Neural progenitor cell (in vitro differentiated cells): ENCODE measurements at regions not wholly inside any gene's neighbourhood (a gene's known extent, or its start where the extent isn't known, plus 50 kb on each side); places are given as distances from the start of the nearest gene placed in this dataset.
A peak's percentile ranks its signal among the peaks of the same experiment; 100 is the strongest.

Source experiments
- DNase-seq: peaks from one replicate; pipeline ENCODE4 v3.0.0-alpha.2; 2016; ENCODE audit warnings: low spot score
- H2AFZ ChIP-seq: fragments of 200-600 bp; sonication (generic); replicated peaks from 2 replicates; pipeline ENCODE4 v1.6.1; 2016; ENCODE audit warnings: antibody characterized with exemption
- H3F3A ChIP-seq: fragments of 200-600 bp; sonication (generic); 2 replicates; pipeline ENCODE4 v1.6.1; 2016; ENCODE audit warnings: antibody characterized with exemption, low read depth
- H3K27ac ChIP-seq: fragments of 200-600 bp; sonication (generic); 2 replicates; pipeline ENCODE4 v1.5.1; 2016; ENCODE audit warnings: mild to moderate bottlenecking
- H3K27me3 ChIP-seq: fragments of 200-600 bp; sonication (generic); 2 replicates; pipeline ENCODE4 v1.6.1; 2016; ENCODE audit warnings: mild to moderate bottlenecking, moderate library complexity
- H3K36me3 ChIP-seq: fragments of 200-600 bp; sonication (generic); 2 replicates; pipeline ENCODE4 v1.5.1; 2016
- H3K4me1 ChIP-seq: fragments of 200-600 bp; sonication (generic); 2 replicates; pipeline ENCODE4 v1.6.1; 2016; ENCODE audit warnings: mixed run types
- H3K4me2 ChIP-seq: fragments of 200-600 bp; sonication (generic); 2 replicates; pipeline ENCODE4 v1.6.1; 2016
- H3K4me3 ChIP-seq: fragments of 200-600 bp; sonication (generic); 2 replicates; pipeline ENCODE4 v1.5.1; 2016
- H3K79me2 ChIP-seq: fragments of 200-600 bp; sonication (generic); 2 replicates; pipeline ENCODE4 v1.6.1; 2016; ENCODE audit warnings: low read depth
- H3K9ac ChIP-seq: fragments of 200-600 bp; sonication (generic); 2 replicates; pipeline ENCODE4 v1.6.1; 2016
- H3K9me3 ChIP-seq: fragments of 200-600 bp; sonication (generic); 2 replicates; pipeline ENCODE4 v1.5.1; 2016; ENCODE audit warnings: low read depth
- H4K20me1 ChIP-seq: fragments of 200-600 bp; sonication (generic); 2 replicates; pipeline ENCODE4 v1.6.1; 2016; ENCODE audit warnings: low read depth
- H3K27ac Mint-ChIP-seq: 3 replicates; pipeline ENCODE4 v1.8.0; 2021; ENCODE audit warnings: mixed read lengths
- H3K27me3 Mint-ChIP-seq: 2 replicates; pipeline ENCODE4 v1.8.0; 2022; ENCODE audit warnings: low read depth, mild to moderate bottlenecking, inconsistent platforms, moderate library complexity, mixed read lengths; ENCODE audit not compliant: insufficient read depth
- H3K36me3 Mint-ChIP-seq: 3 replicates; pipeline ENCODE4 v1.8.0; 2021; ENCODE audit warnings: mixed read lengths
- H3K4me1 Mint-ChIP-seq: 3 replicates; pipeline ENCODE4 v1.8.0; 2021; ENCODE audit warnings: mixed read lengths
- H3K4me3 Mint-ChIP-seq: 3 replicates; pipeline ENCODE4 v1.8.0; 2021; ENCODE audit warnings: mild to moderate bottlenecking, moderate library complexity, mixed read lengths
- H3K9me3 Mint-ChIP-seq: 3 replicates; pipeline ENCODE4 v1.8.0; 2020; ENCODE audit warnings: mixed read lengths
- EZH2 ChIP-seq: fragments of 200-600 bp; sonication (generic); IDR thresholded peaks from 2 replicates; pipeline ENCODE4 v1.6.1; 2017; ENCODE audit warnings: antibody characterized with exemption, mild to moderate bottlenecking, moderate library complexity
- EZH2phosphoT487 ChIP-seq: fragments of 200-600 bp; sonication (generic); IDR thresholded peaks from 2 replicates; pipeline ENCODE4 v1.6.1; 2017; ENCODE audit warnings: antibody characterized with exemption
- TF ChIP-seq, protein P1 (sequence below): fragments of 200-600 bp; sonication (generic); IDR thresholded peaks from 2 replicates; pipeline ENCODE4 v1.5.1; 2017; ENCODE audit warnings: antibody characterized with exemption, mild to moderate bottlenecking

DNA sequence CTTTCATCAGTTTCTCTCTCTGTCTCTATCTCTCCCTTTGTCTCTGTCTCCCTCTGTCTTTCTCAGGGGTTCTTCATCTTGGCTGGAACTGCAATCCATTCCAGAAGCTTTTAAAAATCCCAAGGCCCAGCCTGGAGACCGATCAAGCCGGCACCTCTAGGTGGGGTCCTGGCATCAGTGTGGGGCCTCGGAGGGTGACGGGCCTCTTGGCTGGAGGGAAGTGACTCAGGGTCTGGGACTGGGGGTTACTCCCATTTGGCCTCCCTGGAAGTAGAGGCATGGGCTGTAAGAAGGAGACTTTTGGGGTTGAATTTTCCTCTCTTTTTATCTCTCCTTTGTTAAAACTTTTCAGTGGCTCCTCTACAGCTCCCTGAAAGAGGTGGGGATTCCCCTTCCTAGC is 52.8 kb upstream of the OTOF start:
- Mint-ChIP-seq H3K4me3 (no peak overlapping the region), H3K9me3 (no peaks in the 10 kb centered on the region), H3K27ac (peak overlapping the region; percentile 17), H3K4me1 (peaks cover 20% of the 10 kb centered on the region), H3K36me3 (no peaks in the 10 kb centered on the region), H3K27me3 (peaks cover 16% of the 10 kb centered on the region)
- Histone ChIP-seq H3K9ac (no peak overlapping the region), H3K27me3 (no peaks in the 10 kb centered on the region), H4K20me1 (no peaks in the 10 kb centered on the region), H3K27ac (no peak overlapping the region), H3K4me1 (peaks cover 26% of the 10 kb centered on the region), H3K4me3 (no peak overlapping the region), H3K36me3 (no peaks in the 10 kb centered on the region), H3F3A (no peaks in the 10 kb centered on the region), H3K79me2 (no peaks in the 10 kb centered on the region), H2AFZ (no peak overlapping the region), H3K4me2 (no peak overlapping the region), H3K9me3 (no peaks in the 10 kb centered on the region)
- TF ChIP-seq, protein P1, sequence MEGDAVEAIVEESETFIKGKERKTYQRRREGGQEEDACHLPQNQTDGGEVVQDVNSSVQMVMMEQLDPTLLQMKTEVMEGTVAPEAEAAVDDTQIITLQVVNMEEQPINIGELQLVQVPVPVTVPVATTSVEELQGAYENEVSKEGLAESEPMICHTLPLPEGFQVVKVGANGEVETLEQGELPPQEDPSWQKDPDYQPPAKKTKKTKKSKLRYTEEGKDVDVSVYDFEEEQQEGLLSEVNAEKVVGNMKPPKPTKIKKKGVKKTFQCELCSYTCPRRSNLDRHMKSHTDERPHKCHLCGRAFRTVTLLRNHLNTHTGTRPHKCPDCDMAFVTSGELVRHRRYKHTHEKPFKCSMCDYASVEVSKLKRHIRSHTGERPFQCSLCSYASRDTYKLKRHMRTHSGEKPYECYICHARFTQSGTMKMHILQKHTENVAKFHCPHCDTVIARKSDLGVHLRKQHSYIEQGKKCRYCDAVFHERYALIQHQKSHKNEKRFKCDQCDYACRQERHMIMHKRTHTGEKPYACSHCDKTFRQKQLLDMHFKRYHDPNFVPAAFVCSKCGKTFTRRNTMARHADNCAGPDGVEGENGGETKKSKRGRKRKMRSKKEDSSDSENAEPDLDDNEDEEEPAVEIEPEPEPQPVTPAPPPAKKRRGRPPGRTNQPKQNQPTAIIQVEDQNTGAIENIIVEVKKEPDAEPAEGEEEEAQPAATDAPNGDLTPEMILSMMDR, result no peak
- TF ChIP-seq EZH2phosphoT487 (no peak), EZH2 (no peak)
- no peak for DNase-seq

- Histone ChIP-seq H3K4me2 (no peak overlapping the region), H3K27ac (no peak overlapping the region), H3K27me3 (no peaks in the 10 kb centered on the region), H4K20me1 (no peaks in the 10 kb centered on the region), H3F3A (no peaks in the 10 kb centered on the region), H3K9ac (no peak overlapping the region), H3K4me3 (no peak overlapping the region), H2AFZ (no peak overlapping the region), H3K36me3 (no peaks in the 10 kb centered on the region), H3K4me1 (peaks cover 26% of the 10 kb centered on the region), H3K9me3 (no peaks in the 10 kb centered on the region), H3K79me2 (no peaks in the 10 kb centered on the region)
- no peak for DNase-seq
- H3K9me3 Mint-ChIP-seq, result no peaks in the 10 kb centered on the region
- H3K36me3 Mint-ChIP-seq, result no peaks in the 10 kb centered on the region
- H3K4me3 Mint-ChIP-seq, result no peak overlapping the region
- peaks cover 20% of the 10 kb centered on the region for H3K4me1 Mint-ChIP-seq
- TF ChIP-seq, protein P1, result no peak
- TF ChIP-seq EZH2phosphoT487 (no peak), EZH2 (no peak)
- peak overlapping the region; percentile 17 for H3K27ac Mint-ChIP-seq
- peaks cover 16% of the 10 kb centered on the region for H3K27me3 Mint-ChIP-seq
Observed at GRCh38 chr2:26530240-26530540, 52.3 kb upstream of the OTOF start.

- H3K27me3 Mint-ChIP-seq, result peaks cover 16% of the 10 kb centered on the region
- H4K20me1 ChIP-seq, result no peaks in the 10 kb centered on the region
- DNase-seq, result no peak
- no peaks in the 10 kb centered on the region for H3K36me3 Mint-ChIP-seq
- H3K4me3 ChIP-seq, result no peak overlapping the region
- TF ChIP-seq EZH2phosphoT487, result no peak
- no peak for TF ChIP-seq EZH2
- TF ChIP-seq, protein P1, result no peak
- peak overlapping the region; percentile 17 for H3K27ac Mint-ChIP-seq
- no peak overlapping the region for H3K4me2 ChIP-seq
- H3K79me2 ChIP-seq, result no peaks in the 10 kb centered on the region
- H3K9me3 Mint-ChIP-seq, result no peaks in the 10 kb centered on the region
- peaks cover 20% of the 10 kb centered on the region for H3K4me1 Mint-ChIP-seq
- no peak overlapping the region for H3K9ac ChIP-seq
- H3K4me3 Mint-ChIP-seq, result no peak overlapping the region
- H3K27ac ChIP-seq, result no peak overlapping the region
- H3K4me1 ChIP-seq, result peaks cover 24% of the 10 kb centered on the region
- no peak overlapping the region for H2AFZ ChIP-seq
- H3K27me3 ChIP-seq, result no peaks in the 10 kb centered on the region
- no peaks in the 10 kb centered on the region for H3F3A ChIP-seq
- no peaks in the 10 kb centered on the region for H3K9me3 ChIP-seq
- H3K36me3 ChIP-seq, result no peaks in the 10 kb centered on the region
Observed at GRCh38 chr2:26529406-26530239, 51.7 kb upstream of the OTOF start.
